ENCODE measurements at regions not wholly inside any gene's neighbourhood (a gene's known extent, or its start where the extent isn't known, plus 50 kb on each side); places are given as distances from the start of the nearest gene placed in this dataset.

DNA sequence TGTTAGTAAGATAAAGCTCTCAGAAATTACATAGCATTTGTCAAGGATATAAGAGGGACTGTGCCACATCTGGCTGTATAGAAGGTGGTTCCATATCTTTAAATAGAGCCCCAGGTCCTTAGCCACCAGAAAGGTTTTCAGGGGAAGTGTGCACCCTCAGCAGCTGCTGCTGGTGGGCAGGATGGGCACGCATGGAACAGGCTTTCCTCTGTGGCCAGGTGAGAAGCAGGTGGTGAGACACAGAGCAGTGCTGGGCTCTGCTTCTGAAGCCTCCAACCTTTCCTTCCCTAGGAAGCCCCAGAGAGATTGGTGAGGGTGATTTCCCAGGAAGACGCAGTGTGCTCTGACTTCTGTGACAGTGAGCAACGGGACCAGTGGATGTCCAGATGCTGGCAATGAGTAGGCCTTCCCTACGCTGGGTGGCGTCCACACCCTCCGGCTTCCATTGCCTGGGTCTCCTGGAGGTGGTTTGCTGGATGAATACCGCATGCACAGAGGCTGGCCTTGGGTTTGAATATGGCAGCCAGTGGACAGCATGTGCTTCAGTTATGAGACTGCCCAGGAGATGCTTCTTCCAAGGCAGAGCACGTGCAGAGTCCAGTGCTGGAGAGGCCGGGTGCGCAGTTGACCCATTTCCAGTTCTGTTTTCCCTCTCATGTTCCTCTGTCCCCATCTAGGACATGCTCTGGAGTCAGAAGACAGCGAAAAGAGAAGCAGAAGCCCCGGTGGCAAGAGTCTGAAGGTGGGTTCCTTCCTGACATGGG lies 52.7 kb upstream of the POLG start:
- TF ChIP-seq, protein P1, sequence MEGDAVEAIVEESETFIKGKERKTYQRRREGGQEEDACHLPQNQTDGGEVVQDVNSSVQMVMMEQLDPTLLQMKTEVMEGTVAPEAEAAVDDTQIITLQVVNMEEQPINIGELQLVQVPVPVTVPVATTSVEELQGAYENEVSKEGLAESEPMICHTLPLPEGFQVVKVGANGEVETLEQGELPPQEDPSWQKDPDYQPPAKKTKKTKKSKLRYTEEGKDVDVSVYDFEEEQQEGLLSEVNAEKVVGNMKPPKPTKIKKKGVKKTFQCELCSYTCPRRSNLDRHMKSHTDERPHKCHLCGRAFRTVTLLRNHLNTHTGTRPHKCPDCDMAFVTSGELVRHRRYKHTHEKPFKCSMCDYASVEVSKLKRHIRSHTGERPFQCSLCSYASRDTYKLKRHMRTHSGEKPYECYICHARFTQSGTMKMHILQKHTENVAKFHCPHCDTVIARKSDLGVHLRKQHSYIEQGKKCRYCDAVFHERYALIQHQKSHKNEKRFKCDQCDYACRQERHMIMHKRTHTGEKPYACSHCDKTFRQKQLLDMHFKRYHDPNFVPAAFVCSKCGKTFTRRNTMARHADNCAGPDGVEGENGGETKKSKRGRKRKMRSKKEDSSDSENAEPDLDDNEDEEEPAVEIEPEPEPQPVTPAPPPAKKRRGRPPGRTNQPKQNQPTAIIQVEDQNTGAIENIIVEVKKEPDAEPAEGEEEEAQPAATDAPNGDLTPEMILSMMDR (conservative IDR thresholded peaks at IDR 0.05) = no peak
- TF ChIP-seq ZFX (IDR thresholded peaks at IDR 0.05) = no peak

Data from C4-2B (cell line).